Vagina (tissue), 2 donors: ENCODE measurements at regions not wholly inside any gene's neighbourhood (a gene's known extent, or its start where the extent isn't known, plus 50 kb on each side); places are given as distances from the start of the nearest gene placed in this dataset.

ENCODE experiments used
- POLR2A ChIP-seq, 2 donors: fragments of 450-650 bp; IDR thresholded peaks; one replicate each; pipeline ENCODE4 v1.6.1; 2017; ENCODE audit warnings: antibody characterized with exemption in 2 of 2, mild to moderate bottlenecking in 2 of 2, moderate library complexity in 2 of 2
- POLR2AphosphoS5 ChIP-seq, 2 donors: sonication (generic); formaldehyde crosslinking; IDR thresholded peaks; one replicate each; pipeline ENCODE4 v1.9.0; 2017; ENCODE audit warnings: antibody characterized with exemption in 2 of 2, mild to moderate bottlenecking in 2 of 2, low read depth in 1 of 2; ENCODE audit not compliant: insufficient read depth in 1 of 2
- TF ChIP-seq, protein P1 (sequence below), 3 experiments: fragments of 450-650 bp in 2 of 3; fragments of 200-600 bp in 1 of 3; sonication (generic) in 1 of 3; IDR thresholded peaks; one replicate each; pipeline ENCODE4 v1.5.1; 2017 to 2019; ENCODE audit warnings: antibody characterized with exemption in 3 of 3, mild to moderate bottlenecking in 2 of 3, moderate library complexity in 2 of 3

DNA sequence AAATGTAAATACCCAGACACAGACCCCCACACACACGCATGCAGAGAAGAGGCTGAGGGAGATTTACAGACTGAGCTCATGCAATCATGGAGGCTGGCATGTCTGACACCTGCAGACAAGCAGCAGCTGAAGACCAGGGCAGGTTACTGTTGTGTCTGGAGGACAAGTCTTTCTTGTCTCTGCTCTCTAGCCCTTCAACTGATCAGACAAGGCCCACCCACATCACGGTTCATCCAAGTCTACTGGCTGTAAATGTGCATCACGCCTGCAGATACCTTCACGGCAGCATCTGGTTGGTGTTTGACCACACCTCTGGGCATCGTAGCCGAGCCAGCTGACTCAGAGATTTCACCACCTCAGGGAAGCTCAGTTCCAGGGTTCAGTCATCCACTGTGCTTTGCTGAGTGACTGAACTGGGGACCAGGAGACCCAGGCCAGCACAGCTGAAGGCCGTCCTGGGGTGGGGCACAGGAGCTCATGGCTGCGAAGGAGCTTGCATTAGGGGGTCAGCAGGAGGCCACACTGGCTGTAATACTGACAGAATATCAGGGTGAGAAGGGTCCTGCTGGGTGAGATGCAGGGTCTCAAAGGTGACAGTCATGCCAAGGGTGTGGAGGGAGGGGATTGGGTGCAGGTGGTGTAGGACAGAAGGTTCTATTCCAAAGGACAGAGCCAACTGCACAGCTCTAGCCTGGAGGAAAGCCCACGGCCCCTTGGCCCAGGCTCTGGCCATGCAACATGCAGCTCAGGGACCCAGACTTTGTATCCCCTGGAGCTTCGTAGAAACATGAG lies 304.9 kb downstream of the BRD1 start:
- TF ChIP-seq, protein P1, sequence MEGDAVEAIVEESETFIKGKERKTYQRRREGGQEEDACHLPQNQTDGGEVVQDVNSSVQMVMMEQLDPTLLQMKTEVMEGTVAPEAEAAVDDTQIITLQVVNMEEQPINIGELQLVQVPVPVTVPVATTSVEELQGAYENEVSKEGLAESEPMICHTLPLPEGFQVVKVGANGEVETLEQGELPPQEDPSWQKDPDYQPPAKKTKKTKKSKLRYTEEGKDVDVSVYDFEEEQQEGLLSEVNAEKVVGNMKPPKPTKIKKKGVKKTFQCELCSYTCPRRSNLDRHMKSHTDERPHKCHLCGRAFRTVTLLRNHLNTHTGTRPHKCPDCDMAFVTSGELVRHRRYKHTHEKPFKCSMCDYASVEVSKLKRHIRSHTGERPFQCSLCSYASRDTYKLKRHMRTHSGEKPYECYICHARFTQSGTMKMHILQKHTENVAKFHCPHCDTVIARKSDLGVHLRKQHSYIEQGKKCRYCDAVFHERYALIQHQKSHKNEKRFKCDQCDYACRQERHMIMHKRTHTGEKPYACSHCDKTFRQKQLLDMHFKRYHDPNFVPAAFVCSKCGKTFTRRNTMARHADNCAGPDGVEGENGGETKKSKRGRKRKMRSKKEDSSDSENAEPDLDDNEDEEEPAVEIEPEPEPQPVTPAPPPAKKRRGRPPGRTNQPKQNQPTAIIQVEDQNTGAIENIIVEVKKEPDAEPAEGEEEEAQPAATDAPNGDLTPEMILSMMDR (IDR thresholded peaks at IDR 0.05) = no peak
- TF ChIP-seq POLR2AphosphoS5 (IDR thresholded peaks at IDR 0.05; ENCODE audit: insufficient read depth in 1 of 2, low read depth in 1 of 2) (no peak), POLR2A (IDR thresholded peaks at IDR 0.05) (no peak)
